Large intestine (tissue), 3 donors: ENCODE measurements at regions not wholly inside any gene's neighbourhood (a gene's known extent, or its start where the extent isn't known, plus 50 kb on each side); places are given as distances from the start of the nearest gene placed in this dataset.
"Not testable (repeated sequence)": the region's sequence is repeated elsewhere in the genome, so short reads cannot be mapped to it uniquely, and the experiment has no call there.

Experiments
- DNase-seq, 2 donors: peaks; one replicate each; pipeline versions ENCODE4 v3.0.0 to v3.0.0-alpha.2; 2013
- H3K27ac ChIP-seq: one replicate; pipeline ENCODE4 v1.5.1; 2013; ENCODE audit warnings: low read length
- H3K27me3 ChIP-seq: 2 replicates; pipeline ENCODE4 v1.6.1; 2013; ENCODE audit warnings: low read length; ENCODE audit not compliant: control insufficient read depth, insufficient read depth
- H3K36me3 ChIP-seq: 2 replicates; pipeline ENCODE4 v1.6.1; 2013; ENCODE audit warnings: low read length; ENCODE audit not compliant: control insufficient read depth, insufficient read depth
- H3K4me1 ChIP-seq: one replicate; pipeline ENCODE4 v1.6.1; 2013; ENCODE audit warnings: low read length; ENCODE audit not compliant: control insufficient read depth, insufficient read depth
- H3K4me3 ChIP-seq: one replicate; pipeline ENCODE4 v1.5.1; 2013; ENCODE audit warnings: low read length
- H3K9me3 ChIP-seq: one replicate; pipeline ENCODE4 v1.6.1; 2013; ENCODE audit warnings: mild to moderate bottlenecking, low read depth, low read length, moderate library complexity; ENCODE audit not compliant: control insufficient read depth
- WGBS: methylation state at CpG from one replicate; pipeline ENCODE4 v1.1.5; 2013; ENCODE audit warnings: low lambda C conversion rate; ENCODE audit not compliant: insufficient coverage; 5-methylcytosine and 5-hydroxymethylcytosine counted together

- H3K4me1 ChIP-seq, H3K27ac ChIP-seq, H3K27me3 ChIP-seq, H3K9me3 ChIP-seq, H3K4me3 ChIP-seq, DNase-seq, H3K36me3 ChIP-seq: not testable (repeated sequence)
- WGBS: 100% methylated on average over 2 of the region's 5 CpGs
Measured at GRCh38 chr7:149963985-149964384, 90.2 kb downstream of the ATP6V0E2 start.

GRCh38 chr7:149966444-149966843, 92.7 kb downstream of the ATP6V0E2 start:
- WGBS: no CpG with 5 or more reads among the region's 2 CpGs

GRCh38 chr7:149972977-149973376, 99.2 kb downstream of the ATP6V0E2 start:
- not testable (repeated sequence) for H3K36me3 ChIP-seq, H3K27me3 ChIP-seq, H3K27ac ChIP-seq, H3K4me1 ChIP-seq, H3K4me3 ChIP-seq, H3K9me3 ChIP-seq
- peak; percentile 1 to 41 for DNase-seq
- no CpG with 5 or more reads among the region's 10 CpGs for WGBS

More at GRCh38 chr7:149966444-149966843, 92.7 kb downstream of the ATP6V0E2 start:
- not testable (repeated sequence) for H3K4me1 ChIP-seq, DNase-seq, H3K4me3 ChIP-seq, H3K9me3 ChIP-seq, H3K36me3 ChIP-seq, H3K27me3 ChIP-seq, H3K27ac ChIP-seq

GRCh38 chr7:149973681-149974080, 99.9 kb downstream of the ATP6V0E2 start:
- H3K4me1 ChIP-seq, H3K27ac ChIP-seq, H3K27me3 ChIP-seq, H3K36me3 ChIP-seq, H3K9me3 ChIP-seq, DNase-seq, H3K4me3 ChIP-seq: not testable (repeated sequence)
- no CpG with 5 or more reads among the region's 11 CpGs for WGBS

GRCh38 chr7:149975608-149976007, 101.8 kb downstream of the ATP6V0E2 start:
- not testable (repeated sequence) for H3K4me3 ChIP-seq, H3K27me3 ChIP-seq, H3K9me3 ChIP-seq, H3K4me1 ChIP-seq, H3K36me3 ChIP-seq, H3K27ac ChIP-seq, DNase-seq
- 67% methylated on average over 1 of the region's 4 CpGs for WGBS

- WGBS: 67% methylated on average over 1 of the region's 3 CpGs
- H3K36me3 ChIP-seq, DNase-seq, H3K9me3 ChIP-seq, H3K4me1 ChIP-seq, H3K27me3 ChIP-seq, H3K4me3 ChIP-seq, H3K27ac ChIP-seq: not testable (repeated sequence)
Measured at GRCh38 chr7:149978537-149978936, 104.8 kb downstream of the ATP6V0E2 start.

- 40% methylated on average over 1 of the region's 10 CpGs for WGBS
- H3K4me1 ChIP-seq, H3K27me3 ChIP-seq, DNase-seq, H3K9me3 ChIP-seq, H3K27ac ChIP-seq, H3K36me3 ChIP-seq, H3K4me3 ChIP-seq: not testable (repeated sequence)
Measured at GRCh38 chr7:149978944-149979343, 105.2 kb downstream of the ATP6V0E2 start.

- DNase-seq, H3K27ac ChIP-seq, H3K36me3 ChIP-seq, H3K4me3 ChIP-seq, H3K27me3 ChIP-seq, H3K4me1 ChIP-seq, H3K9me3 ChIP-seq: not testable (repeated sequence)
- 29% methylated on average over 1 of the region's 4 CpGs for WGBS
Measured at GRCh38 chr7:149982537-149983112, 108.9 kb downstream of the ATP6V0E2 start.

GRCh38 chr7:149986866-149987265, 113.1 kb downstream of the ATP6V0E2 start:
- not testable (repeated sequence) for H3K4me1 ChIP-seq, H3K36me3 ChIP-seq, H3K9me3 ChIP-seq, H3K27me3 ChIP-seq, DNase-seq, H3K27ac ChIP-seq, H3K4me3 ChIP-seq
- no CpG with 5 or more reads among the region's 3 CpGs for WGBS

GRCh38 chr7:149991652-149992302, 118.0 kb downstream of the ATP6V0E2 start:
- not testable (repeated sequence) for H3K27ac ChIP-seq, H3K9me3 ChIP-seq, H3K4me1 ChIP-seq, H3K36me3 ChIP-seq, H3K4me3 ChIP-seq, H3K27me3 ChIP-seq
- peak in 1 of 2 donors; percentile 12 for DNase-seq
- WGBS: 58% methylated on average over 2 of the region's 8 CpGs

- H3K27me3 ChIP-seq, H3K27ac ChIP-seq, H3K4me1 ChIP-seq, H3K36me3 ChIP-seq, H3K4me3 ChIP-seq, H3K9me3 ChIP-seq, DNase-seq: not testable (repeated sequence)
- WGBS: no CpG with 5 or more reads among the region's 11 CpGs
Measured at GRCh38 chr7:149992366-149992765, 118.6 kb downstream of the ATP6V0E2 start.
